ENCODE measurements at regions not wholly inside any gene's neighbourhood (a gene's known extent, or its start where the extent isn't known, plus 50 kb on each side); places are given as distances from the start of the nearest gene placed in this dataset.
"Not testable (repeated sequence)": the region's sequence is repeated elsewhere in the genome, so short reads cannot be mapped to it uniquely, and the experiment has no call there.

GRCh38 chr15:31502541-31503229 lies 176.1 kb downstream of the KLF13 start:
- Mint-ChIP-seq H3K9me3 (ENCODE audit: unreplicated experiment) (peaks cover 3% of the 10 kb centered on the region), H3K27me3 (ENCODE audit: unreplicated experiment) (peaks cover 4% of the 10 kb centered on the region), H3K36me3 (ENCODE audit: unreplicated experiment) (no peaks in the 10 kb centered on the region), H3K4me3 (ENCODE audit: unreplicated experiment) (no peak overlapping the region), H3K4me1 (ENCODE audit: low read depth, unreplicated experiment) (peaks cover 3% of the 10 kb centered on the region), H3K27ac (ENCODE audit: unreplicated experiment) (no peak overlapping the region)
- DNase-seq = no peak
- no peak for TF ChIP-seq CTCF (IDR thresholded peaks at IDR 0.05; ENCODE audit: partially characterized antibody, unreplicated experiment)

- no peaks in the 10 kb centered on the region for H3K36me3 Mint-ChIP-seq (ENCODE audit: unreplicated experiment)
- no peak for DNase-seq
- no peak for TF ChIP-seq CTCF (IDR thresholded peaks at IDR 0.05; ENCODE audit: partially characterized antibody, unreplicated experiment)
- peaks cover 5% of the 10 kb centered on the region for H3K9me3 Mint-ChIP-seq (ENCODE audit: unreplicated experiment)
- H3K4me3 Mint-ChIP-seq (ENCODE audit: unreplicated experiment) = no peak overlapping the region
- H3K27me3 Mint-ChIP-seq (ENCODE audit: unreplicated experiment) = peaks cover 4% of the 10 kb centered on the region
- no peak overlapping the region for H3K27ac Mint-ChIP-seq (ENCODE audit: unreplicated experiment)
- H3K4me1 Mint-ChIP-seq (ENCODE audit: low read depth, unreplicated experiment) = peaks cover 3% of the 10 kb centered on the region
Observed at GRCh38 chr15:31503256-31503655, 176.6 kb downstream of the KLF13 start.

GRCh38 chr15:31503758-31504461 lies 177.3 kb downstream of the KLF13 start:
- H3K36me3 Mint-ChIP-seq (ENCODE audit: unreplicated experiment) = no peaks in the 10 kb centered on the region
- H3K4me3 Mint-ChIP-seq (ENCODE audit: unreplicated experiment) = no peak overlapping the region
- H3K9me3 Mint-ChIP-seq (ENCODE audit: unreplicated experiment) = peaks cover 9% of the 10 kb centered on the region
- no peak for DNase-seq
- H3K27me3 Mint-ChIP-seq (ENCODE audit: unreplicated experiment) = peaks cover 4% of the 10 kb centered on the region
- TF ChIP-seq CTCF (IDR thresholded peaks at IDR 0.05; ENCODE audit: partially characterized antibody, unreplicated experiment) = no peak
- H3K27ac Mint-ChIP-seq (ENCODE audit: unreplicated experiment) = no peak overlapping the region
- H3K4me1 Mint-ChIP-seq (ENCODE audit: low read depth, unreplicated experiment) = peaks cover 3% of the 10 kb centered on the region

- no peak for TF ChIP-seq CTCF (IDR thresholded peaks at IDR 0.05; ENCODE audit: partially characterized antibody, unreplicated experiment)
- Mint-ChIP-seq H3K9me3 (ENCODE audit: unreplicated experiment) (peaks cover 9% of the 10 kb centered on the region), H3K36me3 (ENCODE audit: unreplicated experiment) (no peaks in the 10 kb centered on the region), H3K27ac (ENCODE audit: unreplicated experiment) (no peak overlapping the region), H3K27me3 (ENCODE audit: unreplicated experiment) (peaks cover 4% of the 10 kb centered on the region), H3K4me1 (ENCODE audit: low read depth, unreplicated experiment) (peaks cover 3% of the 10 kb centered on the region), H3K4me3 (ENCODE audit: unreplicated experiment) (no peak overlapping the region)
- DNase-seq = no peak
Observed at GRCh38 chr15:31504462-31504839, 177.8 kb downstream of the KLF13 start.

- not testable (repeated sequence) for H3K27ac Mint-ChIP-seq (ENCODE audit: unreplicated experiment); H3K27me3 Mint-ChIP-seq (ENCODE audit: unreplicated experiment); DNase-seq; H3K36me3 Mint-ChIP-seq (ENCODE audit: unreplicated experiment); H3K4me1 Mint-ChIP-seq (ENCODE audit: low read depth, unreplicated experiment); H3K4me3 Mint-ChIP-seq (ENCODE audit: unreplicated experiment)
- peaks cover 13% of the 10 kb centered on the region for H3K9me3 Mint-ChIP-seq (ENCODE audit: unreplicated experiment)
Observed at GRCh38 chr15:31507573-31507972, 180.9 kb downstream of the KLF13 start.
